Naive thymus-derived CD4-positive, alpha-beta T cell (primary cell): ENCODE measurements at regions not wholly inside any gene's neighbourhood (a gene's known extent, or its start where the extent isn't known, plus 50 kb on each side); places are given as distances from the start of the nearest gene placed in this dataset.

ENCODE experiments used
- ATAC-seq: fragments of 150-1000 bp; cut with Tn5 transposase; 2 replicates; pipeline ENCODE4 v1.10.0; 2021; ENCODE audit warnings: mild to moderate bottlenecking, moderate library complexity
- CTCF ChIA-PET: fragments of 350-600 bp; sonication (Branson Sonifier 250); formaldehyde crosslinking; loops from one replicate; lab custom pipeline; 2021; ENCODE audit warnings: antibody characterized with exemption; lab: Charles Lee
- POLR2A ChIA-PET: fragments of 350-600 bp; sonication (Branson Sonifier 250); formaldehyde crosslinking; loops from one replicate; lab custom pipeline; 2021; ENCODE audit warnings: antibody characterized with exemption, inconsistent platforms; lab: Charles Lee
- DNase-seq, 9 donors: peaks; one replicate each; pipeline versions ENCODE4 v3.0.0 to v3.0.0-alpha.2; 2020 to 2022; ENCODE audit warnings: mixed read lengths in 1 of 9
- H3K27ac ChIP-seq: one replicate; pipeline ENCODE4 v1.7.0; 2013; ENCODE audit warnings: mild to moderate bottlenecking, low read depth, low read length, moderate library complexity
- H3K27me3 ChIP-seq, 2 donors: one replicate each; pipeline ENCODE4 v1.7.0; 2013; ENCODE audit warnings: low read length in 2 of 2, mild to moderate bottlenecking in 2 of 2, moderate library complexity in 2 of 2; ENCODE audit not compliant: control insufficient read depth in 2 of 2, insufficient read depth in 2 of 2
- H3K36me3 ChIP-seq, 3 experiments: 1 replicate in 2 of 3; 2 replicates in 1 of 3; pipeline ENCODE4 v1.7.0; 2013; ENCODE audit warnings: low read length in 3 of 3, mild to moderate bottlenecking in 3 of 3, moderate library complexity in 1 of 3; ENCODE audit not compliant: insufficient read depth in 3 of 3, control insufficient read depth in 2 of 3
- H3K4me1 ChIP-seq, 2 donors: one replicate each; pipeline ENCODE4 v1.7.0; 2013; ENCODE audit warnings: low read length in 2 of 2, mild to moderate bottlenecking in 2 of 2, moderate library complexity in 1 of 2; ENCODE audit not compliant: control insufficient read depth in 2 of 2, insufficient read depth in 2 of 2
- H3K4me3 ChIP-seq: 2 replicates; pipeline ENCODE4 v1.7.0; 2013; ENCODE audit warnings: mild to moderate bottlenecking, low read length
- H3K9me3 ChIP-seq, 3 experiments: 1 replicate in 2 of 3; 2 replicates in 1 of 3; pipeline ENCODE4 v1.7.0; 2013; ENCODE audit warnings: low read length in 3 of 3; ENCODE audit not compliant: control insufficient read depth in 2 of 3
- H3K27ac Mint-ChIP-seq, 9 donors: one replicate each; pipeline ENCODE4 v1.8.0; 2020 to 2022; ENCODE audit warnings: mixed read lengths in 9 of 9, mild to moderate bottlenecking in 8 of 9, moderate library complexity in 5 of 9, inconsistent platforms in 2 of 9
- H3K27me3 Mint-ChIP-seq, 5 donors: one replicate each; pipeline ENCODE4 v1.8.0; 2021 to 2022; ENCODE audit warnings: mixed read lengths in 5 of 5, mild to moderate bottlenecking in 1 of 5
- H3K36me3 Mint-ChIP-seq, 5 donors: one replicate each; pipeline ENCODE4 v1.8.0; 2020 to 2022; ENCODE audit warnings: mixed read lengths in 5 of 5, mild to moderate bottlenecking in 3 of 5, inconsistent platforms in 1 of 5
- H3K4me1 Mint-ChIP-seq, 7 donors: one replicate each; pipeline ENCODE4 v1.8.0; 2020 to 2022; ENCODE audit warnings: mixed read lengths in 7 of 7, mild to moderate bottlenecking in 3 of 7, inconsistent platforms in 1 of 7
- H3K4me3 Mint-ChIP-seq, 10 donors: one replicate each; pipeline ENCODE4 v1.8.0; 2020 to 2022; ENCODE audit warnings: mild to moderate bottlenecking in 10 of 10, mixed read lengths in 10 of 10, moderate library complexity in 6 of 10, inconsistent platforms in 2 of 10
- H3K9me3 Mint-ChIP-seq, 11 donors: one replicate each; pipeline ENCODE4 v1.8.0; 2020 to 2022; ENCODE audit warnings: mixed read lengths in 11 of 11, mild to moderate bottlenecking in 4 of 11, inconsistent platforms in 1 of 11, moderate library complexity in 1 of 11
- intact Hi-C, 2 donors: fragments of 100-400 bp; cut with micrococcal nuclease; formaldehyde crosslinking; loops; one replicate each; pipeline ENCODE4 v1.15.1; 2023

DNA sequence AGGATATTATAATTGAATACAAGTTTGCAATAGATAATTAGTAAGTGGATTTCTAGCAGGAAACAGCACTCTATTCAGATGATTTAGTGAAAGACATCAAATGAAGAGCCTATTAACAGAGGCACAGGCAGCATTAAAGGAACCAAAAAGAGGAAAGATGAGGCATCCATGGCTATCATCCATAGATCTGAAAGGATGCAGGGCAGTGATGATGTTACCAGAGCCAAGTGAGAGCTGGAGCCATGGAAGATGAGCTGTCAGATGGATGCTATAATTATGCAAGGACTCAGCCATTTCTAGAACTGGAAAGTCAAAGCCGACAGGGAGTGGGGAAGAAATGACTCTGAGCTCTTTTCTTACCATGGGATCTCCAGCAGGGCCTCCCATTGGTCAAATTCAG, 66.8 kb upstream of the ANKEF1 start:
- peaks cover 0 to 1% (median 0%) of the 10 kb centered on the region in 7 donors for H3K4me1 Mint-ChIP-seq
- H3K36me3 ChIP-seq: no peaks in the 10 kb centered on the region
- H3K4me1 ChIP-seq: no peaks in the 10 kb centered on the region
- ChIA-PET POLR2A (no interaction called here), CTCF (interaction anchor here (1.4 kb wide), 1 partner anchor 10 kb away, joined by 4 read pairs; no protein-coding TSS in a partner anchor)
- no peak overlapping the region for H3K4me3 ChIP-seq
- H3K27ac Mint-ChIP-seq: no peak overlapping the region
- H3K4me3 Mint-ChIP-seq: no peak overlapping the region
- H3K27me3 ChIP-seq: peaks cover 0 to 4% of the 10 kb centered on the region in 2 donors
- no peak for ATAC-seq
- no peaks in the 10 kb centered on the region for H3K36me3 Mint-ChIP-seq
- H3K27me3 Mint-ChIP-seq: peaks cover 2 to 40% (median 26%) of the 10 kb centered on the region in 5 donors
- no peak for DNase-seq
- no peaks in the 10 kb centered on the region for H3K9me3 Mint-ChIP-seq
- intact Hi-C loops: no loop called here
- no peak overlapping the region for H3K27ac ChIP-seq
- H3K9me3 ChIP-seq: no peaks in the 10 kb centered on the region

DNA sequence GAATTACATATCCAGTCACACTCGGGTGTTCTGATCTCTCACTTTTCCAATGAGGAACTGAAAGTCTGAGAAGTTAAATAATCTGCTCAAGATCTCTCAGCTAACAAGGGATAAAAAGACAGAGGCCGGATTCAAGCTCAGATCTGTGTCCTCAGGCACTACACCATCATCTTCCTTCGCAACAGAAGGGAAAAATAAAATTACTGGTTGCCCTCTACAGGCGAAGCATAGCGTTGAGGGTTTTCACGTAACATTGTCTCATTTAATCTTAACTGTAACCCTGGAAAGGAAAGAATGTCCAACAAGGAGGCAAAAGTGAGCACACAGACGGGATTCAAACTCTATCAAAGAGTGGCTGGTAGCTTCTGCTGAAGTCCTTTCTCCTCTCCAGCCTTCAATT, 67.8 kb upstream of the ANKEF1 start:
- ChIA-PET CTCF (interaction anchor here (0.6 to 1.4 kb wide), 2 partner anchors 11 to 124 kb away, joined by 3 to 4 read pairs; no protein-coding TSS in a partner anchor), POLR2A (no interaction called here)
- no peak overlapping the region for H3K4me3 ChIP-seq
- peaks cover 0 to 4% of the 10 kb centered on the region in 2 donors for H3K27me3 ChIP-seq
- H3K9me3 ChIP-seq: no peaks in the 10 kb centered on the region
- H3K36me3 ChIP-seq: no peaks in the 10 kb centered on the region
- H3K27me3 Mint-ChIP-seq: peaks cover 2 to 34% (median 25%) of the 10 kb centered on the region in 5 donors
- no peak overlapping the region for H3K4me3 Mint-ChIP-seq
- no peaks in the 10 kb centered on the region for H3K4me1 ChIP-seq
- peaks cover 0 to 1% (median 0%) of the 10 kb centered on the region in 7 donors for H3K4me1 Mint-ChIP-seq
- no peak overlapping the region for H3K27ac ChIP-seq
- no peaks in the 10 kb centered on the region for H3K9me3 Mint-ChIP-seq
- ATAC-seq (no peak), DNase-seq (no peak)
- intact Hi-C loops: no loop called here
- no peak overlapping the region for H3K27ac Mint-ChIP-seq
- no peaks in the 10 kb centered on the region for H3K36me3 Mint-ChIP-seq

DNA sequence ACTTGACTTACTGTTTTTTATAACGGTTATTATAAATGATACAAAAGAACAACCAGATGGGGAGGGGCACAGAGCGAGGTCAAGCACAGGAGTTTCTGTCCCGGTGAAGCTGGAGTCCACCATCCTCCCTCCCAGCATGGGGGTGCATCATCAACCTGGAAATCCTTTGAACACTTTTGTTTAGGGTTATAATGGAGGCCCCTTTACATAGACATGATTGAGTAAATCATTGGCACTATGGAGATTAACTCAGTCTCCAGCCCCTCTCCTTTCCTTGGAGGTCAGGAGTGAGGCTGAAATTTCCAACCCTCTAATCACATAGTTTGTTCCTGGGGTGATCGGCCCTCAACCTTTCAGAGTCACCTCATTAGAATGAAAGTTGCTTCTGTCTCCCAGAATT, 71.8 kb upstream of the ANKEF1 start:
- intact Hi-C loops: no loop called here
- Histone ChIP-seq H3K27ac (no peak overlapping the region), H3K4me3 (no peak overlapping the region), H3K4me1 (no peaks in the 10 kb centered on the region), H3K9me3 (no peaks in the 10 kb centered on the region), H3K36me3 (no peaks in the 10 kb centered on the region), H3K27me3 (no peaks in the 10 kb centered on the region)
- H3K4me1 Mint-ChIP-seq: no peaks in the 10 kb centered on the region
- ChIA-PET CTCF (no interaction called here), POLR2A (no interaction called here)
- H3K27me3 Mint-ChIP-seq: peaks cover 2 to 50% (median 24%) of the 10 kb centered on the region in 5 donors
- no peaks in the 10 kb centered on the region for H3K9me3 Mint-ChIP-seq
- no peak overlapping the region for H3K27ac Mint-ChIP-seq
- H3K36me3 Mint-ChIP-seq: no peaks in the 10 kb centered on the region
- no peak overlapping the region for H3K4me3 Mint-ChIP-seq
- ATAC-seq (no peak), DNase-seq (no peak)

- peaks cover 0 to 46% (median 22%) of the 10 kb centered on the region in 5 donors for H3K27me3 Mint-ChIP-seq
- CTCF ChIA-PET: no interaction called here
These were observed 76.1 kb upstream of the ANKEF1 start for GRCh38 chr20:9958693-9959092.

GRCh38 chr20:9955646-9956045, 79.1 kb upstream of the ANKEF1 start:
- CTCF ChIA-PET: no interaction called here
- no peak overlapping the region for H3K27ac Mint-ChIP-seq
- DNase-seq: no peak
- peaks cover 0 to 56% (median 23%) of the 10 kb centered on the region in 5 donors for H3K27me3 Mint-ChIP-seq
- no peak overlapping the region for H3K27ac ChIP-seq
- no peaks in the 10 kb centered on the region for H3K4me1 ChIP-seq
- H3K27me3 ChIP-seq: no peaks in the 10 kb centered on the region
- POLR2A ChIA-PET: no interaction called here
- no peak overlapping the region for H3K4me3 ChIP-seq
- no peaks in the 10 kb centered on the region for H3K9me3 ChIP-seq
- H3K36me3 ChIP-seq: no peaks in the 10 kb centered on the region
- H3K4me1 Mint-ChIP-seq: no peaks in the 10 kb centered on the region
- intact Hi-C loops: no loop called here
- peaks cover 0 to 3% (median 0%) of the 10 kb centered on the region in 5 donors for H3K36me3 Mint-ChIP-seq
- H3K4me3 Mint-ChIP-seq: no peak overlapping the region
- no peak for ATAC-seq
- H3K9me3 Mint-ChIP-seq: peaks cover 0 to 4% (median 0%) of the 10 kb centered on the region in 11 donors

More at GRCh38 chr20:9958693-9959092, 76.1 kb upstream of the ANKEF1 start:
- Mint-ChIP-seq H3K9me3 (peaks cover 0 to 4% (median 0%) of the 10 kb centered on the region in 11 donors), H3K36me3 (peaks cover 0 to 3% (median 0%) of the 10 kb centered on the region in 5 donors), H3K4me3 (no peak overlapping the region), H3K4me1 (no peaks in the 10 kb centered on the region), H3K27ac (no peak overlapping the region)
- no peaks in the 10 kb centered on the region for H3K4me1 ChIP-seq
- no peaks in the 10 kb centered on the region for H3K36me3 ChIP-seq
- intact Hi-C loops: no loop called here
- H3K9me3 ChIP-seq: no peaks in the 10 kb centered on the region
- ATAC-seq (no peak), DNase-seq (no peak)
- no peak overlapping the region for H3K27ac ChIP-seq
- POLR2A ChIA-PET: no interaction called here
- no peaks in the 10 kb centered on the region for H3K27me3 ChIP-seq
- H3K4me3 ChIP-seq: no peak overlapping the region

DNA sequence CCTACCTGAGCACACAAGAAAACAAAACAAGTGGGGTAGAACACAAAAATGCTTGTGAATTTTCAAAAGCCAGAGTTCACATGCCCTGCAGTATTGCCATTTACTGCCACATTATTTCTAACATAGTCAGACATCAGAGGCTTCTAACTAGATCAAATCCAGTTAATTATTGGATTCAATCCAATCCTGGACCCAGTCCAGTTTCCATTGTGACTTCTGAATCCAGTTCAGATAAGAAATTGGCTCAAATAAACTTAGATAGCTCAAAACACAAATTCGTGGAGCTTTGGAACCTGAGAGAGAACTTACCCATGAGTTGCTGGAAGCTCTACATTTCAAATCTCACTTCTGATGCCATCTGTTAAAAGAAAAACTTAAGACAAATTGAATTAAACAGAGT, 85.2 kb upstream of the ANKEF1 start:
- Histone ChIP-seq H3K4me1 (no peaks in the 10 kb centered on the region), H3K4me3 (no peak overlapping the region), H3K9me3 (no peaks in the 10 kb centered on the region), H3K27ac (no peak overlapping the region), H3K27me3 (no peaks in the 10 kb centered on the region), H3K36me3 (no peaks in the 10 kb centered on the region)
- Mint-ChIP-seq H3K9me3 (peaks cover 0 to 1% (median 0%) of the 10 kb centered on the region in 11 donors), H3K4me1 (no peaks in the 10 kb centered on the region), H3K36me3 (no peaks in the 10 kb centered on the region), H3K27ac (no peak overlapping the region), H3K27me3 (peaks cover 0 to 32% (median 15%) of the 10 kb centered on the region in 5 donors), H3K4me3 (no peak overlapping the region)
- intact Hi-C loops: no loop called here
- ATAC-seq (no peak), DNase-seq (no peak)
- ChIA-PET POLR2A (no interaction called here), CTCF (no interaction called here)

GRCh38 chr20:9945408-9945807, 89.4 kb upstream of the ANKEF1 start:
- H3K4me3 Mint-ChIP-seq: no peak overlapping the region
- no peaks in the 10 kb centered on the region for H3K36me3 ChIP-seq
- no peak overlapping the region for H3K27ac ChIP-seq
- POLR2A ChIA-PET: no interaction called here
- no peaks in the 10 kb centered on the region for H3K9me3 ChIP-seq
- peaks cover 0 to 3% (median 0%) of the 10 kb centered on the region in 7 donors for H3K4me1 Mint-ChIP-seq
- H3K4me3 ChIP-seq: no peak overlapping the region
- H3K9me3 Mint-ChIP-seq: no peaks in the 10 kb centered on the region
- peaks cover 0 to 21% (median 7%) of the 10 kb centered on the region in 5 donors for H3K27me3 Mint-ChIP-seq
- DNase-seq: no peak
- H3K4me1 ChIP-seq: no peaks in the 10 kb centered on the region
- no peaks in the 10 kb centered on the region for H3K36me3 Mint-ChIP-seq
- H3K27ac Mint-ChIP-seq: no peak overlapping the region
- H3K27me3 ChIP-seq: no peaks in the 10 kb centered on the region
- intact Hi-C loops: no loop called here
- CTCF ChIA-PET: no interaction called here
- no peak for ATAC-seq
